Right atrium auricular region (tissue), 2 donors: ENCODE measurements at regions not wholly inside any gene's neighbourhood (a gene's known extent, or its start where the extent isn't known, plus 50 kb on each side); places are given as distances from the start of the nearest gene placed in this dataset.

Source experiments
- DNase-seq: peaks from one replicate; pipeline ENCODE4 v3.0.0-alpha.2; 2019; ENCODE audit warnings: low spot score
- H3K27ac ChIP-seq, 2 donors: fragments of 200-600 bp; sonication (generic); 1 replicate in 1 of 2; 2 replicates in 1 of 2; pipeline ENCODE4 v1.5.1; 2016 to 2019
- H3K27me3 ChIP-seq, 2 donors: fragments of 200-600 bp; sonication (generic); one replicate each; pipeline versions ENCODE4 v1.5.1 to v1.6.0; 2017 to 2019
- H3K36me3 ChIP-seq: fragments of 200-600 bp; sonication (generic); one replicate; pipeline ENCODE4 v1.5.1; 2016
- H3K4me1 ChIP-seq, 2 donors: fragments of 200-600 bp; sonication (generic); one replicate each; pipeline versions ENCODE4 v1.5.1 to v1.6.0; 2017 to 2019
- H3K4me3 ChIP-seq, 2 donors: fragments of 200-600 bp; sonication (generic); 1 replicate in 1 of 2; 2 replicates in 1 of 2; pipeline ENCODE4 v1.5.1; 2017 to 2019; ENCODE audit warnings: mild to moderate bottlenecking in 1 of 2, moderate library complexity in 1 of 2
- H3K9me3 ChIP-seq, 2 donors: fragments of 200-600 bp; sonication (generic); one replicate each; pipeline ENCODE4 v1.5.1; 2019
- CTCF ChIP-seq, 2 donors: fragments of 200-600 bp; sonication (generic); IDR thresholded peaks; one replicate each; pipeline ENCODE4 v1.5.1; 2019; ENCODE audit warnings: antibody characterized with exemption in 2 of 2

DNA sequence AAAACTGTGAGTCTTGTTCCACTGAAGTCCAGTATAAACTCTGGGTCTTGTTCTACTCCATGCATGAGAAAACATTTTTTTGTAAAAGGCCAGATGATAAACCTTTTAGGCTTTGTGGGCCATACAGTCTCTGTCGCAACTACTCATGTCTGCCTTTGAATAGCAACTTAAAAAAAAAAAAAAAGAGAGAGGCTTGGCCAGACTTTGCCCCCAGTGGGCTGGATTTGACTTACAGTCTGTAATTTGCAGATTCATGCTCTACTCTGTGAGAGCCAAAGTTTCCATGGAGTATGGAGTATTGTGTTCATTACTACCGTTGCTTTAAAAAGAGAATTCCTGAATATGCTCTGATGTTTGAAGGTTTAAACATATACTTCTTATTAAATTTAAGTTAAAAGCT is 654.9 kb upstream of the PKN2 start:
- H3K4me3 ChIP-seq = no peak overlapping the region
- no peaks in the 10 kb centered on the region for H3K27me3 ChIP-seq
- no peaks in the 10 kb centered on the region for H3K9me3 ChIP-seq
- no peak overlapping the region for H3K27ac ChIP-seq
- TF ChIP-seq CTCF (IDR thresholded peaks at IDR 0.05) = no peak
- H3K36me3 ChIP-seq = no peaks in the 10 kb centered on the region
- H3K4me1 ChIP-seq = no peaks in the 10 kb centered on the region
- no peak for DNase-seq

DNA sequence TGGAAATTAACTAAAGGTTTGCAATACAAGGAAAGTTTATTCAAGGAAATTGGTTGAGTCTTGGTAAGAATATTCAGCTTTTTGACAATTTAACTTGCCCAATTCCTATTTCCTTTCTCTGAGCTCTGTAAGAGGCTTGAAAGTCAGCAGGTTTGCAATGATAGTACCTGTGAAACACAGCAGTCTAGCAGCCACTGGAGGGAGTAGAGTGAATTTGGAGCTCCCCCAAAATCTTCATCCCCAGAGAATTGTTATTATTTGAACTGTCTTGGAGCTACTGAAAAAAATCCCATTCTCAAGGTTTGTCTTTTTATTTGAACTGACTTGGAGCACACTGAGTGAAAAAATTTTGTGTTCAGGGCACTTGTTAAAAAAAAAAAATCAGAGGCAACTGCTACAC is 654.2 kb upstream of the PKN2 start:
- no peak for DNase-seq
- H3K27ac ChIP-seq = no peak overlapping the region

DNA sequence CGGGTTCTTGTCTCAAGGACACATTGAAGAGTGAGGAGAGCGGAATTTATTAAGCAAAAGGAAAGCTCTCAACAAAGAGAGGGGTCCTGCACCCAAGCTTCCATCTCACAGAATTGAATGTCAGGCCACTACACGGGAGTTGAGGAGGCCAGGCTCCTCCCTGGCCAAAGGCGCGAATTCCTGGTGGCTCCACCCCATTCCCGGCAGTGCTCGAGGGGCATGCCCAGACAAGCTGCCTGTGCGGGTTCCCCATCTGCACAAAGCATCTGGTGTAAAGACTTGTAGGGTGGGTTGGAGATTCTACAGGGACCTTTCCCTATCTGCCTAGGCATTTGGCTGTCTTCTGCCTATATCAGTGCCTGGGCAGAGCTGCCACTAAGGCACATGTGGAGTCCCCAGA is 648.5 kb upstream of the PKN2 start:
- no peak for TF ChIP-seq CTCF (IDR thresholded peaks at IDR 0.05)
- no peak overlapping the region for H3K4me3 ChIP-seq
- no peaks in the 10 kb centered on the region for H3K27me3 ChIP-seq
- no peaks in the 10 kb centered on the region for H3K4me1 ChIP-seq
- H3K9me3 ChIP-seq = peaks cover 0 to 18% of the 10 kb centered on the region in 2 donors
- no peak for DNase-seq
- H3K36me3 ChIP-seq = no peaks in the 10 kb centered on the region
- no peak overlapping the region for H3K27ac ChIP-seq

More for the DNA sequence above, 654.2 kb upstream of the PKN2 start:
- Histone ChIP-seq H3K9me3 (no peaks in the 10 kb centered on the region), H3K4me3 (no peak overlapping the region), H3K27me3 (no peaks in the 10 kb centered on the region), H3K4me1 (no peaks in the 10 kb centered on the region), H3K36me3 (no peaks in the 10 kb centered on the region)
- no peak for TF ChIP-seq CTCF (IDR thresholded peaks at IDR 0.05)

DNA sequence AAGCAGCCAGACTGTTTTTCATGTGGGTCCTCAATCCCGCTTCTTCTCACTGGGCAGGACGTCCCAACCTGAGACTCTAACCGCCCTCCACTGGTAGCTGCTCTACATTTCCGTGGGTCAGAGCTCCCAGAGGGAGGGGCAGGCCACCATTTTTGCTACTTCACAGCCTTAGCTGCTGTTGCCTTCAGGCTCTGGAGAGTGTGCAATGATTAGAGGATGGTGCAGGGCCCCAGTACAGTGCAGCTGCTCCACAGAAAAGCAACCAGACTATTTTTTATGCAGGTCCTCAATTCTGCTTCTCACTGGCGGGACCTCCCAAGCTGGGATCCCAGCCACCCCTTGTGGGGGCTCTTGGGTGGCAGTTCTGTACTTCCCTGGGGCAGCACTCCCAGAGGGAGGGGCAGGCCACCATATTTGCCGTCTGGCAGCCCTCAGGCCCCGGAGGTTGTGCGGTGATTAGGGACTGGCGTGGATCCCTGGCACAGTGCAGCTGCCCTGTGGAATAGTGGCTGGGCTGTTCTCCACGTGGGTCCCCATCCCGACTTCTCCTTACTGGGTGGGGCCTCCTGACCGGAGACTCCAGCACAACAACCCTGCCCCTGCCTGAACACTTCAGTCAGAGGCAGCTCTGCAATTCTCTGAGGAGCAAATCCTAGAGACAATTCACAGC is 647.6 kb upstream of the PKN2 start:
- no peaks in the 10 kb centered on the region for H3K36me3 ChIP-seq
- H3K9me3 ChIP-seq = peaks cover 0 to 25% of the 10 kb centered on the region in 2 donors
- no peaks in the 10 kb centered on the region for H3K27me3 ChIP-seq
- DNase-seq = no peak
- no peak overlapping the region for H3K27ac ChIP-seq
- no peaks in the 10 kb centered on the region for H3K4me1 ChIP-seq
- no peak for TF ChIP-seq CTCF (IDR thresholded peaks at IDR 0.05)
- no peak overlapping the region for H3K4me3 ChIP-seq

GRCh38 chr1:88039240-88039639 is 644.8 kb upstream of the PKN2 start:
- no peaks in the 10 kb centered on the region for H3K36me3 ChIP-seq
- H3K4me1 ChIP-seq = no peaks in the 10 kb centered on the region
- H3K9me3 ChIP-seq = peaks cover 0 to 25% of the 10 kb centered on the region in 2 donors
- H3K27me3 ChIP-seq = no peaks in the 10 kb centered on the region
- H3K27ac ChIP-seq = no peak overlapping the region
- no peak overlapping the region for H3K4me3 ChIP-seq
- no peak for TF ChIP-seq CTCF (IDR thresholded peaks at IDR 0.05)
- DNase-seq = no peak

DNA sequence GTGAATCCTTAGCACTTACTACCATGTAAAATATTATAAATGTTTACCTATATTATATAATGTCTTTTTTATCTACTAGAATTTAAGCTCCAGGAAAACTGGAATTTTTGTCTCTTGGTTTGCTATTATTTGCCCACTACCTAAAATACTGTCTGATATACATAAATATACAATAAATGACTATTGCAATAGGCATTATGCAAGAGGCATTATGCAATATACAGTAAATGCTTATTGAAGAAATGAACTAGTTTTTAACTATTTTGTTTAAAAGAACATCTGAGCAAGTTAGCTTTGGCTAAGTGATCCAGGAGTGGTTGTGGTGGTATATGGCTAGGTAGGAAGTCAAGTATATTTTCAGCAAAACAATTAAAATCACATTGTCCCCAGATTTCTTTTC is 640.2 kb upstream of the PKN2 start:
- no peak for DNase-seq
- TF ChIP-seq CTCF (IDR thresholded peaks at IDR 0.05) = no peak
- no peak overlapping the region for H3K4me3 ChIP-seq
- H3K9me3 ChIP-seq = peaks cover 0 to 23% of the 10 kb centered on the region in 2 donors
- no peaks in the 10 kb centered on the region for H3K4me1 ChIP-seq
- no peak overlapping the region for H3K27ac ChIP-seq
- H3K36me3 ChIP-seq = no peaks in the 10 kb centered on the region
- H3K27me3 ChIP-seq = no peaks in the 10 kb centered on the region
